GM12873 (cell line): ENCODE measurements at regions not wholly inside any gene's neighbourhood (a gene's known extent, or its start where the extent isn't known, plus 50 kb on each side); places are given as distances from the start of the nearest gene placed in this dataset.

Experiments
- CTCF ChIP-seq: IDR thresholded peaks from 2 replicates; pipeline ENCODE4 v1.5.1; 2012; ENCODE audit warnings: low read depth, mild to moderate bottlenecking, moderate library complexity, low read length, control low read depth; ENCODE audit not compliant: insufficient read depth; ENCODE audit errors: missing control alignments

- TF ChIP-seq CTCF = no peak
Measured at GRCh38 chr19:28519952-28520861, 692.7 kb downstream of the UQCRFS1 start.

- TF ChIP-seq CTCF = no peak
Measured at GRCh38 chr19:28519218-28519779, 693.7 kb downstream of the UQCRFS1 start.

GRCh38 chr19:28516415-28516872, 696.5 kb downstream of the UQCRFS1 start:
- no peak for TF ChIP-seq CTCF

DNA sequence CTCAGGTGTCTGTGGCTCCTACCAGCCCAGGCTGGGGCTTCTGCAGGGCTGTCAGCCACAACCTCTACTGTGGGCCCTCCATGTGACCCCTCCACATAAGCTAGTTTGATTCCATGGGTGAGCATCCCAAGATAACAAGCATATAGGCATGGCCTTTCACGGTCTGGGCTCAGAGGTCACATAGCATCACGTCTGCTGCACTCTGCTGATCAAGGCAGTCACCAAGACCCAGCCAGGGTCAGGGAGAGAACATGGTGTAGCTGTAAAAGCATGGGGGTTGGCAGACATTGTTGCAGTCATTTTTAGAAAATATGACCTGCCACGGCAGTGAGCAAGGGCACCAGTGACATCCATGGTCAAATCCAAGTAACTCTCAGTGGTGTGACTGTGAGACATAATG, 698.8 kb downstream of the UQCRFS1 start:
- TF ChIP-seq CTCF = no peak

- no peak for TF ChIP-seq CTCF
Measured at GRCh38 chr19:28511655-28512054, 701.3 kb downstream of the UQCRFS1 start.

- no peak for TF ChIP-seq CTCF
Measured at GRCh38 chr19:28509079-28509895, 703.7 kb downstream of the UQCRFS1 start.

GRCh38 chr19:28508666-28509065, 704.3 kb downstream of the UQCRFS1 start:
- TF ChIP-seq CTCF = no peak
